ENCODE measurements at regions not wholly inside any gene's neighbourhood (a gene's known extent, or its start where the extent isn't known, plus 50 kb on each side); places are given as distances from the start of the nearest gene placed in this dataset.

DNA sequence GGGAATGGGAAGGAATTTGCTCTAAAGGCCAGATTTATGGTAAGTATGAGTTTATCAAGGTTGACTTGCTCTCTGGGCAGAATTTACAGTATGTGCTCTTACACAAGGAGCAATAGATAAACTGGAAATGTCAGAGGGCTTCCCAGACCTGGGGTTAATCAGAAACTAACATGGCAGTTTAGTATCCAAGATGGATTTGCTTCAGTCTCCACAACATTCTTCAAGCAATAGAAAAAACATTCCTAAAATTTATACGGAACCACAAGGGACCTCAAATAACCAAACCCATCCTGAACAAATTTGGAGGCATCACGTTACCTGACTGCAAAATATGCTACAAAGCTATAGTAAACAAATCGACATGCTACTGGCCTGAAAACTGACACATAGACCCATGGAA, 606.7 kb upstream of the CHRM3 start:
- H3K4me3 ChIP-seq (ENCODE audit: low read depth in 1 of 2, low read length in 2 of 2) = no peak overlapping the region
- H3K27ac ChIP-seq (ENCODE audit: low read depth, low read length) = no peak overlapping the region
- H3K4me1 ChIP-seq (ENCODE audit: control insufficient read depth in 1 of 2, insufficient read depth in 2 of 2, low read length in 2 of 2) = no peaks in the 10 kb centered on the region
- no peak overlapping the region for H3K9ac ChIP-seq (ENCODE audit: low read depth in 1 of 2, low read length in 2 of 2)
- H3K9me3 ChIP-seq (ENCODE audit: control insufficient read depth in 1 of 2, low read length in 2 of 2) = no peaks in the 10 kb centered on the region
- no peaks in the 10 kb centered on the region for H3K27me3 ChIP-seq (ENCODE audit: control insufficient read depth in 1 of 2, insufficient read depth in 2 of 2, low read length in 2 of 2)
- H3K36me3 ChIP-seq (ENCODE audit: control insufficient read depth in 1 of 2, insufficient read depth in 2 of 2, low read length in 2 of 2) = no peaks in the 10 kb centered on the region

DNA sequence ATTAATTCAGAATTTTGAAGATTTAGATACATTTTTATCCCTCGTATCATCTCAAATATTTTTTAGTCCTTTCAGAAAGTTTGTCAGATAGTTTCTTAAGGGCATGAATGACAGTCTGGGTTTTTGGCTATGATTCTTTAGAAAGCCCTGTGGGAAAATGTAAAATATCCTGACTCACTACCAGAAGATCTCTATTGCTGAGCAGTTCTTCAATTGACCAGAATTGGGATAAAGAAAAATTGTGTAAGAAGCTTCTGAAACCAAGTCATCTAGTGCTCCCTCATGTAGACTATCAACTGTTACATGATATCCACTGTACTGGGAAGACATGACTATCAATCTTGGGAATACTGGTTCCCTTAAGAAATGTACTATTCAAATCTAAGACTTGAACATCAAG, 608.3 kb upstream of the CHRM3 start:
- Histone ChIP-seq H3K27me3 (ENCODE audit: control insufficient read depth in 1 of 2, insufficient read depth in 2 of 2, low read length in 2 of 2) (no peaks in the 10 kb centered on the region), H3K9ac (ENCODE audit: low read depth in 1 of 2, low read length in 2 of 2) (no peak overlapping the region), H3K9me3 (ENCODE audit: control insufficient read depth in 1 of 2, low read length in 2 of 2) (no peaks in the 10 kb centered on the region), H3K27ac (ENCODE audit: low read depth, low read length) (no peak overlapping the region), H3K4me1 (ENCODE audit: control insufficient read depth in 1 of 2, insufficient read depth in 2 of 2, low read length in 2 of 2) (no peaks in the 10 kb centered on the region), H3K36me3 (ENCODE audit: control insufficient read depth in 1 of 2, insufficient read depth in 2 of 2, low read length in 2 of 2) (no peaks in the 10 kb centered on the region), H3K4me3 (ENCODE audit: low read depth in 1 of 2, low read length in 2 of 2) (no peak overlapping the region)

DNA sequence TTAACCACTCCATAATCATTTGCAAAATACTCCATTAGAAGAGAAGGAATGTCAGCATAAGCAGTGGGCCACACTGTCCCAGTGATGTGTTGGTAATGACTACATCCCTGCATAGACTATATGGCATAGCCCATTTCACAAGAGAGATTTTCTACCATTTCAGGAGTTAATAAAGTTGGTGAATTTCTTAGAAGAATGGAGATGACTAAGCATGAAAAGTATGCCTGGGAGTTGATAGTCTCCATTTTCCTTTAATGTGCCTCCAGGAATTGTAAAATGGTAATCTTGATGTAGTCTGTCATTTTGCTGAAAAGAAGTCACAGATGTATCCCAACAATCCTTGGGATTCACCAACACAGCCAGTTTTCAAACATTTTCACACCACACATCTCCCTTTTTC, 608.8 kb upstream of the CHRM3 start:
- no peaks in the 10 kb centered on the region for H3K27me3 ChIP-seq (ENCODE audit: control insufficient read depth in 1 of 2, insufficient read depth in 2 of 2, low read length in 2 of 2)
- no peaks in the 10 kb centered on the region for H3K4me1 ChIP-seq (ENCODE audit: control insufficient read depth in 1 of 2, insufficient read depth in 2 of 2, low read length in 2 of 2)
- H3K27ac ChIP-seq (ENCODE audit: low read depth, low read length) = no peak overlapping the region
- H3K4me3 ChIP-seq (ENCODE audit: low read depth in 1 of 2, low read length in 2 of 2) = no peak overlapping the region
- H3K36me3 ChIP-seq (ENCODE audit: control insufficient read depth in 1 of 2, insufficient read depth in 2 of 2, low read length in 2 of 2) = no peaks in the 10 kb centered on the region
- H3K9ac ChIP-seq (ENCODE audit: low read depth in 1 of 2, low read length in 2 of 2) = no peak overlapping the region
- no peaks in the 10 kb centered on the region for H3K9me3 ChIP-seq (ENCODE audit: control insufficient read depth in 1 of 2, low read length in 2 of 2)

DNA sequence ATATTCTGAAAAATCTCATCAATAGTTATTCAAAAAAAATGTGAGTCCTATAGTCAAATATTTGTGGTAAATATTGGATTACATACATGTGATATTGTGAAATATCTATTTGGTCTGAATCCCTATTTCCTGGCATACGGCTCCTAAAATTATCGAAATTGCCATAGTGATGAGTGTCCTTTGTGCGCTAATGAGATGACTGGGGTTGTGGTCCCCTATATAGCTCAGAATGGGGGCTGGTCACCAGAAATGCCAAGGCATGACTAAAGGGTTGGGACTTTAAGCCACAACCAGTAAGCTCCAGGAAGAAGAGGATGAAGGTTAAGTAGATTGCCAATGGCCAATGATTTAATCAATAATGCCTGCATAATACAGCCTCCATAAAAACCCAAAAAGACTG, 610.2 kb upstream of the CHRM3 start:
- Histone ChIP-seq H3K9ac (ENCODE audit: low read depth in 1 of 2, low read length in 2 of 2) (no peak overlapping the region), H3K27ac (ENCODE audit: low read depth, low read length) (no peak overlapping the region), H3K9me3 (ENCODE audit: control insufficient read depth in 1 of 2, low read length in 2 of 2) (no peaks in the 10 kb centered on the region), H3K36me3 (ENCODE audit: control insufficient read depth in 1 of 2, insufficient read depth in 2 of 2, low read length in 2 of 2) (no peaks in the 10 kb centered on the region), H3K4me3 (ENCODE audit: low read depth in 1 of 2, low read length in 2 of 2) (no peak overlapping the region), H3K27me3 (ENCODE audit: control insufficient read depth in 1 of 2, insufficient read depth in 2 of 2, low read length in 2 of 2) (no peaks in the 10 kb centered on the region), H3K4me1 (ENCODE audit: control insufficient read depth in 1 of 2, insufficient read depth in 2 of 2, low read length in 2 of 2) (no peaks in the 10 kb centered on the region)

DNA sequence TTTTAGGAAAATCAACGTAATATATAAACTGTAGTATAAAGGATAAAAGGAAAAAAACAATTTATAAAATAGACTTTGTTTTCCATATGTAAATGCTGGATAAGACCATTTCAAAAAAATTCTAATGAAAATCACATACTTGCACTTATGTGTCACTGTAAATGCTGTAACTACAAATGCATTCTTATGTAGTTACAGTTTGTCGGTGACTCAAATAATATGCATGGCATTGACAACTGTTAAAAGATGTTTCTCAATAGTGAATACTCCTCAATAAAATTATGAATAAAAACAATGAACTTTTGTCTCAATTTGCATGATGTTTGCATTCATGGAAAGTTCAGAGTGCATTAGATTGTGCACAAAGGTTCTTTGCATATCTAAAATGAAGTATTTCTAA, 614.0 kb upstream of the CHRM3 start:
- H3K9ac ChIP-seq (ENCODE audit: low read depth in 1 of 2, low read length in 2 of 2) = no peak overlapping the region
- no peaks in the 10 kb centered on the region for H3K4me1 ChIP-seq (ENCODE audit: control insufficient read depth in 1 of 2, insufficient read depth in 2 of 2, low read length in 2 of 2)
- no peak overlapping the region for H3K4me3 ChIP-seq (ENCODE audit: low read depth in 1 of 2, low read length in 2 of 2)

DNA sequence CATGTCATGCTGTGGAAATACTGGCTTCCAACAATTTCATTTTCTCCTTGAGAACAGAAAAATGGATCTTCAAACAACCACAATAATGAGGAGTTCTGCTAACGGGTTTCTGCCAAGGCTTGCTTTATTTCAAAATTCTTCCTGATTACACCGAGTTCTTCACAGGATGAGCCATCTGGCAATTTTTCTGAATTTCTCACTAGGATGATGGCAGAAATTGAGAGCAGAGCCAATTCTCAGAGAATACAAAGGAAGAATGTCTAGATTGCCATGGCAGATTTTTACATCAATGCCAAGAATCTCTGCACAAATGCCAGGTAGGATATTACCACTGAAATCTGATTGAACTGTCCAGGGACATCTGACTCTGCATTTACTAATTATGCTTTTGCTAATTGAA, 619.0 kb upstream of the CHRM3 start:
- H3K27me3 ChIP-seq (ENCODE audit: control insufficient read depth in 1 of 2, insufficient read depth in 2 of 2, low read length in 2 of 2) = no peaks in the 10 kb centered on the region
- peaks cover 0 to 20% of the 10 kb centered on the region in 2 donors for H3K9me3 ChIP-seq (ENCODE audit: control insufficient read depth in 1 of 2, low read length in 2 of 2)
- H3K27ac ChIP-seq (ENCODE audit: low read depth, low read length) = no peak overlapping the region
- H3K36me3 ChIP-seq (ENCODE audit: control insufficient read depth in 1 of 2, insufficient read depth in 2 of 2, low read length in 2 of 2) = no peaks in the 10 kb centered on the region
- no peaks in the 10 kb centered on the region for H3K4me1 ChIP-seq (ENCODE audit: control insufficient read depth in 1 of 2, insufficient read depth in 2 of 2, low read length in 2 of 2)
- no peak overlapping the region for H3K4me3 ChIP-seq (ENCODE audit: low read depth in 1 of 2, low read length in 2 of 2)
- H3K9ac ChIP-seq (ENCODE audit: low read depth in 1 of 2, low read length in 2 of 2) = no peak overlapping the region

More for the DNA sequence above, 614.0 kb upstream of the CHRM3 start:
- H3K27me3 ChIP-seq (ENCODE audit: control insufficient read depth in 1 of 2, insufficient read depth in 2 of 2, low read length in 2 of 2) = no peaks in the 10 kb centered on the region
- no peaks in the 10 kb centered on the region for H3K36me3 ChIP-seq (ENCODE audit: control insufficient read depth in 1 of 2, insufficient read depth in 2 of 2, low read length in 2 of 2)
- no peaks in the 10 kb centered on the region for H3K9me3 ChIP-seq (ENCODE audit: control insufficient read depth in 1 of 2, low read length in 2 of 2)
- H3K27ac ChIP-seq (ENCODE audit: low read depth, low read length) = no peak overlapping the region

DNA sequence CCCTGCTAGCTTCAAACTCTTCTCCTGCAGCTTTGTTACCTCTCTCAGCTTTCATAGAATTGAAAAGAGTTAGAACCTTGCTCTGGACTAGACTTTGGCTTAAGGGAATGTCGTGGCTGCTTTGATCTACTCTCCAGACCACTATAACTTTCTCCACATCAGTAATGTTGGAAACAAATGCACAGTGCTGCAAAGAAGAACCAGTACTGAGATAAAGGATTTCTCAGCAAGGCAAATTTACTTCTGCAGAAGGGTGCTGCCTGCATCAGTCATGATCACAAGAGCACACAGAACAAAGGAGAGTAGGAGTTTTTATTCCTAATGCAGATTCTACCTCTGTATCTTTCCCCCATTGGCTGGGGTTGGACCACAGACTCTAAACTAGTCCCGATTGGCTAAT, 621.6 kb upstream of the CHRM3 start:
- H3K9ac ChIP-seq (ENCODE audit: low read depth in 1 of 2, low read length in 2 of 2) = no peak overlapping the region
- peaks cover 0 to 20% of the 10 kb centered on the region in 2 donors for H3K9me3 ChIP-seq (ENCODE audit: control insufficient read depth in 1 of 2, low read length in 2 of 2)
- H3K4me3 ChIP-seq (ENCODE audit: low read depth in 1 of 2, low read length in 2 of 2) = no peak overlapping the region
- H3K36me3 ChIP-seq (ENCODE audit: control insufficient read depth in 1 of 2, insufficient read depth in 2 of 2, low read length in 2 of 2) = no peaks in the 10 kb centered on the region
- H3K27ac ChIP-seq (ENCODE audit: low read depth, low read length) = no peak overlapping the region
- H3K27me3 ChIP-seq (ENCODE audit: control insufficient read depth in 1 of 2, insufficient read depth in 2 of 2, low read length in 2 of 2) = no peaks in the 10 kb centered on the region
- no peaks in the 10 kb centered on the region for H3K4me1 ChIP-seq (ENCODE audit: control insufficient read depth in 1 of 2, insufficient read depth in 2 of 2, low read length in 2 of 2)

DNA sequence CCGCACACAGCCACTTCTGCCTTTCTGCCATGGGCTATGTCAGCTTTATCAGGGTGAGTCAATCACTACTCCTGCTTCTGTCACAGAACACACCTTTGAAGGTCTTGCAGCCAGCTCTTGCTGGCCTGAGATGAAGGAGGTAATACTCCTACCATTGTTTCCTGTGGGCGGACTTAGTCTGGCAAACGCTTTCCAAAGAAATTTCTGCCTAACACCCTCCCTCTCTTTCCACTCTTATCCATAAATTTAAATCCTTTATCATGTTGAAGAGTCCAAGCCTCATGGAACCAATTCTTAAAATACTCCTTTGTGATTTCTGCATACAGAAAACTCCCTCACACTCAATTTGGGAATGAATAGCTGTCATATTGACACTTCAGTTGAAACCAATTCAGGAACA, 633.1 kb upstream of the CHRM3 start:
- Histone ChIP-seq H3K27ac (ENCODE audit: low read depth, low read length) (no peak overlapping the region), H3K4me3 (ENCODE audit: low read depth in 1 of 2, low read length in 2 of 2) (no peak overlapping the region), H3K4me1 (ENCODE audit: control insufficient read depth in 1 of 2, insufficient read depth in 2 of 2, low read length in 2 of 2) (no peaks in the 10 kb centered on the region), H3K9me3 (ENCODE audit: control insufficient read depth in 1 of 2, low read length in 2 of 2) (no peaks in the 10 kb centered on the region), H3K36me3 (ENCODE audit: control insufficient read depth in 1 of 2, insufficient read depth in 2 of 2, low read length in 2 of 2) (no peaks in the 10 kb centered on the region), H3K27me3 (ENCODE audit: control insufficient read depth in 1 of 2, insufficient read depth in 2 of 2, low read length in 2 of 2) (no peaks in the 10 kb centered on the region), H3K9ac (ENCODE audit: low read depth in 1 of 2, low read length in 2 of 2) (no peak overlapping the region)

DNA sequence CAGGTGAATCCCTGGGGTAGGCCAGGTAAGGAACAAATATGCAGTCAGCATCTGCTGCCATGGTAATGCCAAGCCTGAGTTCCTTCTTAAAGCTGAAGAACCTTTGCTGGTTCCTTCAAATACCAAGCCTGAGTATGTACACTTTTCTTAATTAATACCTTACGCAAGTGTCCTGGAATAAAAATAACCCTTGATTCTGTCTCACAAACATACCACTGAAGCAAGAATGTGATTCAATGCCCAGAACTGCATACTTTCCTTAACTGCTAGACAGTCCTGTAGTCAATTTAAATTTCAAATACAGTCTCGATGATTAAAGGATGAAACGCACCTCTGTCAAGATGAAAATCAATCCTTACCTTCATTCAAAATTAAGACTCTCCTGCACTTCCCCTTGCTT, 634.0 kb upstream of the CHRM3 start:
- Histone ChIP-seq H3K36me3 (ENCODE audit: control insufficient read depth in 1 of 2, insufficient read depth in 2 of 2, low read length in 2 of 2) (no peaks in the 10 kb centered on the region), H3K27ac (ENCODE audit: low read depth, low read length) (no peak overlapping the region), H3K9ac (ENCODE audit: low read depth in 1 of 2, low read length in 2 of 2) (no peak overlapping the region), H3K4me1 (ENCODE audit: control insufficient read depth in 1 of 2, insufficient read depth in 2 of 2, low read length in 2 of 2) (no peaks in the 10 kb centered on the region), H3K4me3 (ENCODE audit: low read depth in 1 of 2, low read length in 2 of 2) (no peak overlapping the region), H3K27me3 (ENCODE audit: control insufficient read depth in 1 of 2, insufficient read depth in 2 of 2, low read length in 2 of 2) (no peaks in the 10 kb centered on the region), H3K9me3 (ENCODE audit: control insufficient read depth in 1 of 2, low read length in 2 of 2) (no peaks in the 10 kb centered on the region)

DNA sequence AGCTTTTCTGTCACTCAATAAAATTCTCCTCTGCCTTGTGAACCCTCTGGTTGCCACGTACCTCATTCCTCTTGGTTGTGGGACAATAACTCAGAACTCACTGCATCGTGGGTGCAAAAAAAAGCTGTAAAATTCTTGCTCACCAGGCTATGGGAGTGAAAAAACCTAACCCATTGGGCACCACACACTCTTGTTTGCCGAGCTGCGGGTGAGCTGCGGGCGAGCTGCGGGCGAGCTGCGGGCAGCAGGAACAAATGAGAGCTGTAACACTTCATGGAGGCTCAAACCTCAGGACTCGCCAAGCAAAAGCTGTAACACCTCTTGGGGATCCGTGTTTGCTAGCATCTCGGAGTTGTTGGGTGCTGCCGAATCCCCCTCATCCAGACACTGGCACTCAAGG, 641.3 kb upstream of the CHRM3 start:
- Histone ChIP-seq H3K4me1 (ENCODE audit: control insufficient read depth in 1 of 2, insufficient read depth in 2 of 2, low read length in 2 of 2) (no peaks in the 10 kb centered on the region), H3K27ac (ENCODE audit: low read depth, low read length) (no peak overlapping the region), H3K36me3 (ENCODE audit: control insufficient read depth in 1 of 2, insufficient read depth in 2 of 2, low read length in 2 of 2) (no peaks in the 10 kb centered on the region), H3K9ac (ENCODE audit: low read depth in 1 of 2, low read length in 2 of 2) (no peak overlapping the region), H3K9me3 (ENCODE audit: control insufficient read depth in 1 of 2, low read length in 2 of 2) (peaks cover 0 to 6% of the 10 kb centered on the region in 2 donors), H3K4me3 (ENCODE audit: low read depth in 1 of 2, low read length in 2 of 2) (no peak overlapping the region), H3K27me3 (ENCODE audit: control insufficient read depth in 1 of 2, insufficient read depth in 2 of 2, low read length in 2 of 2) (no peaks in the 10 kb centered on the region)

DNA sequence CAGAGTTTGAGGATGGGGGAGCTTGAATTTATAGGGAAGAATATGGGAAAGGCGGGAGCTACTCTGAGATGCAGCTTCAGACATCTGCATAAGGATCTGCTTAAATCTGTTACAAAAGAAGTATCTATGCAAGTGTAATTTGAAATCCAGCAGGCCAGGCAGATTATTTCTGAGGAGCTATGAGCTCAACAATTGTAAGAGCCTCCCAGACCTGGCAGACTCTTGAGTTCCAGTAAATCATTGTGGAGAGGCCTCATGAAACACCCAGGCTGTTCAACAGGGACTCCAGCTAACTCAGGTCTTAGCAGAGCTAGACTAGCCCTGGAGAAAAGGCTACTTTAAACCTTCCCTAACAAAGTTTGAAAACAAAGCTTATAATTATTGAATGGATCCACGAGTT, 647.5 kb upstream of the CHRM3 start:
- Histone ChIP-seq H3K27me3 (ENCODE audit: control insufficient read depth in 1 of 2, insufficient read depth in 2 of 2, low read length in 2 of 2) (no peaks in the 10 kb centered on the region), H3K9me3 (ENCODE audit: control insufficient read depth in 1 of 2, low read length in 2 of 2) (no peaks in the 10 kb centered on the region), H3K27ac (ENCODE audit: low read depth, low read length) (no peak overlapping the region), H3K4me3 (ENCODE audit: low read depth in 1 of 2, low read length in 2 of 2) (no peak overlapping the region), H3K36me3 (ENCODE audit: control insufficient read depth in 1 of 2, insufficient read depth in 2 of 2, low read length in 2 of 2) (no peaks in the 10 kb centered on the region), H3K9ac (ENCODE audit: low read depth in 1 of 2, low read length in 2 of 2) (no peak overlapping the region), H3K4me1 (ENCODE audit: control insufficient read depth in 1 of 2, insufficient read depth in 2 of 2, low read length in 2 of 2) (no peaks in the 10 kb centered on the region)
